GM12892 (cell line): ENCODE measurements at regions not wholly inside any gene's neighbourhood (a gene's known extent, or its start where the extent isn't known, plus 50 kb on each side); places are given as distances from the start of the nearest gene placed in this dataset.

Source experiments
- DNase-seq: peaks from one replicate; pipeline ENCODE4 v3.0.0; 2011; ENCODE audit not compliant: insufficient read length
- FAIRE-seq: peaks from 2 replicates; lab custom pipeline; 2011; peaks lifted over from hg19 to GRCh38; lab: Jason Lieb, UNC
- POLR2A ChIP-seq: IDR thresholded peaks from 2 replicates; pipeline ENCODE4 v1.6.1; 2011; ENCODE audit warnings: low read depth, low read length, control low read depth
- POLR2AphosphoS5 ChIP-seq: IDR thresholded peaks from 2 replicates; pipeline ENCODE4 v1.6.1; 2011; ENCODE audit warnings: low read depth, low read length, control low read depth
- TAF1 ChIP-seq: IDR thresholded peaks from 2 replicates; pipeline ENCODE4 v1.6.1; 2011; ENCODE audit warnings: low read depth, mild to moderate bottlenecking, control low read depth, low read length, borderline replicate concordance

GRCh38 chrX:20527041-20527440 lies 260.3 kb upstream of the RPS6KA3 start:
- DNase-seq, result no peak
- no peak for TF ChIP-seq TAF1
- TF ChIP-seq POLR2A, result no peak
- TF ChIP-seq POLR2AphosphoS5, result no peak
- FAIRE-seq, result no peak

DNA sequence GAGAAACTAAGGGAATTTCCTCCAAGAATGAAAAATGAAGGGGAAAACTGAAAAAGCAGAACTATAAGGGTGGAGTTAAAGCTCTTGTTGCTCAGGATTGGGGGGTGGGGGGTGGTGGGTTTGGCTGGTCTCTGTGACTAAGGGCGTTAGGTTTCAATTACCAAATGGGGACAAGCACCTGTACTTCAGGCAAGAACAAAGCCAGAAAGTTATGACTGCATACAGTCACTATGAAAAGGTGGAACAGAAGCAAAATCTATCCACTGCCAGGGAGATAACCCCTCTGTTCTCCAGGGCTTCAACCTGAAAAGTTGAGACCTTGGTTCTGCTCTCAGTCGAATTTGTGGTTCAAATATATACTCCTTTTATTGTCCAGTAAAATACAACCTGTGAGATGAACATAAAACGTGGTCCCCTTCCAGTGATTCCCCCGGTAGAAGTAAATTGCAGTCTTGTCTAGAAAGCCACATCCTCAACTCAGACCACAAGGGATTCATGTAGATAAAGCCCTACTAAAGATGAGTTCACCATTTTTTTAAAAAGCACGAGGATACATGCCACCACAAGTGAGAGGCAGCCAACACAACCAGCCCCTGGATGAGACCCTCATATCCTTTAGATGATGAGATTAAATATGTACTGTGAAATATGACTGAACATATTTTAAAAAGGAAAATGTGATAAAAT lies 257.1 kb upstream of the RPS6KA3 start:
- TF ChIP-seq TAF1 (no peak), POLR2AphosphoS5 (no peak), POLR2A (no peak)
- DNase-seq, result no peak
- FAIRE-seq, result no peak

- DNase-seq, result no peak
- FAIRE-seq, result no peak
- no peak for TF ChIP-seq POLR2A
- no peak for TF ChIP-seq TAF1
- no peak for TF ChIP-seq POLR2AphosphoS5
These were observed 255.7 kb upstream of the RPS6KA3 start for GRCh38 chrX:20522420-20522819.

DNA sequence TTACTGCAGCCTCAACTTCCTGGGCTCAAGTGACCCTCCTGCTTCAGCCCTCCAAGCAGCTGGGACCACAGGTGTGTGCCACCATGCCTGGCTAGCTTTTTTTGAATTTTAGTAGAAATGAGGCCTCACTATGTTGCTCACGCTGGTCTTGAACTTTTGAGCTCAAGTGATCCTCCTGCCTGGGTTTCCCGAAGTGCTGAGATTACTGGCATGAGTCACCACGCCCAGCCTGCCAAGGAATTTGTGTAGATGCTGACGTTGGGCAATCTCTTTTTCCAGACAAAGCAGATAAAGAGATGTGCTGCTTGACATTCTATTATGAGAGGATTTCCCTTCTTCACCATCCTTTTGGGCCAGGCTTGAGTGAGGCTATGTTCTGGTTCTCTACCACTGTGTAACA lies 254.5 kb upstream of the RPS6KA3 start:
- DNase-seq, result no peak
- no peak for FAIRE-seq

GRCh38 chrX:20519826-20520225 lies 253.1 kb upstream of the RPS6KA3 start:
- TF ChIP-seq POLR2A, result no peak
- TF ChIP-seq POLR2AphosphoS5, result no peak
- no peak for TF ChIP-seq TAF1
- no peak for DNase-seq
- FAIRE-seq, result no peak

More for the DNA sequence above, 254.5 kb upstream of the RPS6KA3 start:
- TF ChIP-seq POLR2AphosphoS5 (no peak), POLR2A (no peak), TAF1 (no peak)

DNA sequence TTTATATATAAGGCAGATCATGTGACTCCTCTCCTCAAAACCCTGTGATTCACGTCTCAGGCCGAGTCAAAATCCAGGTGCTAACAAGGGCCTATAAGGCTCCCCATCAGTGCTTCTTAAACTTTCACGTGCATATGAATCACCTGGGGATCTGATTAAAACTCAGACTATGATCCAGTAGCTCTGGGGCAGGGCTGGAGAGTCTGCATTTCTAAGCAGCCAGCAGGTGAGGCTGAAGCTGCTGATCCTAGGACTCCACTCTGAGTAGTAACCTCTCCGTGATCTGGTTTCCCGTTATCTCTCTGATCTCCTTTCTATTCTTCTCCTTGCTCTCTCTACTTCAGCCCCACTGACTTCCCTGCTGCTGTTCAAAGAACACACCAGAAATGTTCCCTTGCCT lies 252.4 kb upstream of the RPS6KA3 start:
- FAIRE-seq, result no peak
- no peak for DNase-seq
- TF ChIP-seq TAF1, result no peak
- no peak for TF ChIP-seq POLR2AphosphoS5
- TF ChIP-seq POLR2A, result no peak

- FAIRE-seq, result no peak
- DNase-seq, result no peak
- no peak for TF ChIP-seq POLR2AphosphoS5
- no peak for TF ChIP-seq TAF1
- no peak for TF ChIP-seq POLR2A
These were observed 250.9 kb upstream of the RPS6KA3 start for GRCh38 chrX:20517565-20517964.

GRCh38 chrX:20515841-20516461 lies 249.2 kb upstream of the RPS6KA3 start:
- FAIRE-seq, result peak; percentile 86
- TF ChIP-seq POLR2A (no peak), POLR2AphosphoS5 (no peak), TAF1 (no peak)
- no peak for DNase-seq

GRCh38 chrX:20514358-20514757 lies 247.6 kb upstream of the RPS6KA3 start:
- DNase-seq, result no peak
- no peak for TF ChIP-seq POLR2A
- TF ChIP-seq POLR2AphosphoS5, result no peak
- TF ChIP-seq TAF1, result no peak
- FAIRE-seq, result peak; percentile 79

DNA sequence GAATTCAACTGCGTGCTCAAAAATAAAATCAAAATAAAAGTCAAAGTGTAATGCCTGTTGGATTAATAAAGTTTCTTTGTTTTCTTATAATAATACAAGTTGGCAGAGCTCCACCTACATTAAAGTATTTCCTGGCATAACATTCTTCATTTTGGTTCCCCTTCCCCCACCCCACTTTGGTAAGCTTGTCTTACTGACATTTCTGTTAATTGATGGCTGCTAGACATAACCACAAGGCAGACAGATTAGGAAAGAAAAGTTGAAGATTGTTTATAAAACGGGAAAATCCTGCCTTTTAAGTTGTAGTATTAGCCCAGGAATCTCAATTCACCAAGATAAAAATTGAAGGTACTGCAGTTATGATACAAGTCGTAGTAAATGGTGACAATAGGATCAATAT lies 246.5 kb upstream of the RPS6KA3 start:
- FAIRE-seq, result no peak
- no peak for TF ChIP-seq POLR2AphosphoS5
- TF ChIP-seq POLR2A, result no peak
- TF ChIP-seq TAF1, result no peak
- DNase-seq, result no peak

DNA sequence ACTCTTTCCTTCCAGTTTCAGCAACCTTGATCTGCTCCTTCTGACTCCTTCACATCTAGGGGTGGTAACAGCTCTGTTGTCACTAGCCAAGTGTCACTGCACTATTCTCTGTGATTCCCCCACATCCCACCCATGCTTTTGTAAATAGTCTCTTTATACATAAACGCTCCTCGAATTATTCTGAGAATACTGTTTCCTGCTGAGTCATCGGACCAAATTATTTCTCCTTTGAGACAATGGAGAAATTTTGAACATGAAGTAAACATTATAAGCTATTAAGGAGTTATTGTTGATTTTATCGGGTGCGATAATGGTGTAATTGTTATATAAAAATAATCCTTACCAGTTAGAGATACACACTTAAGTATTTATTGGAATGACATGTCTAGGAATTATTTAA lies 245.1 kb upstream of the RPS6KA3 start:
- TF ChIP-seq TAF1 (no peak), POLR2AphosphoS5 (no peak), POLR2A (no peak)
- DNase-seq (no peak), FAIRE-seq (no peak)

DNA sequence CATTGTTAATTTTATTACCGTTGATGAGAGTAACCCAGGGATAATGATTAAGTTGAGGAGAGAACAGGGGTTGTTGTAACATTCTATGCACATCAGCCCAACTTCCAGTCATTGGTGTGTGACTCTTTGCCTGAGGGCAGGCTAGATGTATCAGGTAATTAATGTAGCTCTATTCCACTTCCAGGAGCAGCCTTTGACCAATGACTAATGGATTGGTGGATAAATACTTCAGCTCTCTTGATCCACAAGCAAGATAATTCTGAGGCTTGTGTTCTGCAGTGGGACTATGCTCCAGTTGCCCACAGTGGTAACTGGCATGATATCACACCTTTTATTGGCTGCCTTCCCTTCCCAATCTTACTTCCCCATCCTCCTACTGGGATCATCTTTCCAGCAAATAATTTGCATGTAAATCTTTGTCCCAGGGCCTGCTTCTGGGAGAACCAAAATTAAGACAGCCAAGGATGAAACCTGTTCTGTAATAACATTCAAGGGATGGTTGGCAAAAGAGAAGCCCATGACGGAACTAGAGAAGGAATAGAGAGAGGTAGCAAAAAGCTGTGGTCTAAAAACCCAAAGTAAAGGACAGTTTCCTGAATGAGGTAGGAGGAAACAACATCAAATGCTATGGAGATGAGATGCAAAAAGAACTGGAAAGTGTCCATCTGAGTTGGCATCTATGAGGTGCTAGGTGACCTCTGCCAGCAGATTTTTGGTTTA lies 241.4 kb upstream of the RPS6KA3 start:
- FAIRE-seq, result peak; percentile 9
- TF ChIP-seq TAF1, result no peak
- TF ChIP-seq POLR2AphosphoS5, result no peak
- TF ChIP-seq POLR2A, result no peak
- no peak for DNase-seq

DNA sequence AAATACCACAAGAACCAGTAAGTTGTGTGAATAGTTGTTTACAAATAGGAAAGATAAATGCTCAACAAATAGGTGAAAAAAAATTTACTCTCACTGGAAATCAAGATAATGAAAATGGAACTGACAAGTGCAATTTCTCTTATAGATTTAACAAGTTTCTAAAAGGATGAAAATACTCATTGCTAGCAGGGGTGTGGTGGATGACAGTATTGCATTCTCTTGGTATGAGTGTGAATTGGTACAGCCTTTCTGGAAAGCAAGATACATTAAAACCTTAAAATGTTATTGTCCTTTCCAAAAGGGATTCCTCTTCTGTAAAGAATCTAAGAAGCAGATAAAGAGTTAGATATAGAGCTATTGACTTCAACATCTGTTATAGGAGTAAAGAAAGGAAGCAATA lies 240.0 kb upstream of the RPS6KA3 start:
- TF ChIP-seq TAF1, result no peak
- TF ChIP-seq POLR2AphosphoS5, result no peak
- no peak for TF ChIP-seq POLR2A
- DNase-seq (no peak), FAIRE-seq (no peak)
